ENCODE measurements at regions not wholly inside any gene's neighbourhood (a gene's known extent, or its start where the extent isn't known, plus 50 kb on each side); places are given as distances from the start of the nearest gene placed in this dataset.

DNA sequence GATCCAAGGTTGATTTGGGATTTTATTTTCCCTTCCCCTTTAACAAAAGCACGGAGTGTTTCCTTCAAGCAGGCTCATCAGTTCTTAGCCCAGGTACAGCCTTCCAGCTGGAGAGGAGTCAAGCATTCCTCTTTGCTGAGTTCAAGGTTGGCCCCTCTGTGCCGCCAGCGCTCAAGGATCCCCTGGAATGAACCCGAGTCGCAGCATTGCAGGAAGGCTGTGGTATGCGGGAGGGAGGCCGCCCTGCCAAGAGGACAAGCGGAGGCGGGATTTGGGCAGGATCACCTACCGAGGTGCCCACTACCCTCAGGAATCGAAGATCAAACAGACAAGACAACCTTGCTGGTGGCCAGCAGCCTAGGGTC lies 53.9 kb upstream of the NCOR2 start:
- TF ChIP-seq, protein P1, sequence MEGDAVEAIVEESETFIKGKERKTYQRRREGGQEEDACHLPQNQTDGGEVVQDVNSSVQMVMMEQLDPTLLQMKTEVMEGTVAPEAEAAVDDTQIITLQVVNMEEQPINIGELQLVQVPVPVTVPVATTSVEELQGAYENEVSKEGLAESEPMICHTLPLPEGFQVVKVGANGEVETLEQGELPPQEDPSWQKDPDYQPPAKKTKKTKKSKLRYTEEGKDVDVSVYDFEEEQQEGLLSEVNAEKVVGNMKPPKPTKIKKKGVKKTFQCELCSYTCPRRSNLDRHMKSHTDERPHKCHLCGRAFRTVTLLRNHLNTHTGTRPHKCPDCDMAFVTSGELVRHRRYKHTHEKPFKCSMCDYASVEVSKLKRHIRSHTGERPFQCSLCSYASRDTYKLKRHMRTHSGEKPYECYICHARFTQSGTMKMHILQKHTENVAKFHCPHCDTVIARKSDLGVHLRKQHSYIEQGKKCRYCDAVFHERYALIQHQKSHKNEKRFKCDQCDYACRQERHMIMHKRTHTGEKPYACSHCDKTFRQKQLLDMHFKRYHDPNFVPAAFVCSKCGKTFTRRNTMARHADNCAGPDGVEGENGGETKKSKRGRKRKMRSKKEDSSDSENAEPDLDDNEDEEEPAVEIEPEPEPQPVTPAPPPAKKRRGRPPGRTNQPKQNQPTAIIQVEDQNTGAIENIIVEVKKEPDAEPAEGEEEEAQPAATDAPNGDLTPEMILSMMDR (IDR thresholded peaks at IDR 0.05) = no peak
- no peak for TF ChIP-seq POLR2A (IDR thresholded peaks at IDR 0.05)

Data from upper lobe of left lung (tissue), 4 donors.